Trophoblast cell (in vitro differentiated cells and primary cell): ENCODE measurements at regions not wholly inside any gene's neighbourhood (a gene's known extent, or its start where the extent isn't known, plus 50 kb on each side); places are given as distances from the start of the nearest gene placed in this dataset.

Source experiments
- DNase-seq, 2 donors: peaks; one replicate each; pipeline ENCODE4 v3.0.0-alpha.2; 2016
- H2AFZ ChIP-seq: 2 replicates; pipeline ENCODE4 v1.6.1; 2013; ENCODE audit warnings: low read length, moderate library complexity, mild to moderate bottlenecking; ENCODE audit not compliant: insufficient read depth, poor library complexity
- H2AK5ac ChIP-seq: 2 replicates; pipeline ENCODE4 v1.6.1; 2013; ENCODE audit warnings: mild to moderate bottlenecking, low read length
- H2BK120ac ChIP-seq: 2 replicates; pipeline ENCODE4 v1.6.1; 2013; ENCODE audit warnings: low read length, mild to moderate bottlenecking, moderate library complexity; ENCODE audit not compliant: insufficient read depth, poor library complexity
- H2BK12ac ChIP-seq: 2 replicates; pipeline ENCODE4 v1.6.1; 2013; ENCODE audit warnings: mild to moderate bottlenecking, low read length, moderate library complexity
- H2BK5ac ChIP-seq: 2 replicates; pipeline ENCODE4 v1.6.1; 2013; ENCODE audit warnings: low read length, low read depth, moderate library complexity, mild to moderate bottlenecking; ENCODE audit not compliant: poor library complexity
- H3K14ac ChIP-seq: 2 replicates; pipeline ENCODE4 v1.6.1; 2013; ENCODE audit warnings: mild to moderate bottlenecking, low read length
- H3K18ac ChIP-seq: 2 replicates; pipeline ENCODE4 v1.6.1; 2013; ENCODE audit warnings: mild to moderate bottlenecking, low read length
- H3K23ac ChIP-seq: 2 replicates; pipeline ENCODE4 v1.6.1; 2013; ENCODE audit warnings: low read length
- H3K27ac ChIP-seq: 2 replicates; pipeline ENCODE4 v1.5.1; 2013; ENCODE audit warnings: low read depth, mild to moderate bottlenecking, inconsistent platforms, low read length, moderate library complexity
- H3K27me3 ChIP-seq: 2 replicates; pipeline ENCODE4 v1.6.1; 2013; ENCODE audit warnings: inconsistent platforms, mild to moderate bottlenecking, low read length, moderate library complexity; ENCODE audit not compliant: insufficient read depth
- H3K36me3 ChIP-seq, 2 experiments: 1 replicate in 1 of 2; 2 replicates in 1 of 2; pipeline ENCODE4 v1.6.1; 2013; ENCODE audit warnings: low read length in 2 of 2, mild to moderate bottlenecking in 2 of 2, moderate library complexity in 1 of 2; ENCODE audit not compliant: insufficient read depth in 2 of 2, control insufficient read depth in 1 of 2
- H3K4ac ChIP-seq: 2 replicates; pipeline ENCODE4 v1.6.1; 2013; ENCODE audit warnings: low read depth, mild to moderate bottlenecking, low read length, moderate library complexity
- H3K4me1 ChIP-seq, 2 experiments: 1 replicate in 1 of 2; 2 replicates in 1 of 2; pipeline ENCODE4 v1.6.1; 2013; ENCODE audit warnings: low read length in 2 of 2, mild to moderate bottlenecking in 2 of 2, moderate library complexity in 1 of 2; ENCODE audit not compliant: insufficient read depth in 2 of 2, control insufficient read depth in 1 of 2
- H3K4me2 ChIP-seq: 2 replicates; pipeline ENCODE4 v1.6.1; 2013; ENCODE audit warnings: inconsistent platforms, mild to moderate bottlenecking, low read length, moderate library complexity
- H3K4me3 ChIP-seq: 2 replicates; pipeline ENCODE4 v1.5.1; 2013; ENCODE audit warnings: mild to moderate bottlenecking, low read depth, low read length, inconsistent platforms
- H3K79me1 ChIP-seq: one replicate; pipeline ENCODE4 v1.6.1; 2013; ENCODE audit warnings: low read length
- H3K79me2 ChIP-seq: 2 replicates; pipeline ENCODE4 v1.6.1; 2013; ENCODE audit warnings: low read length, mild to moderate bottlenecking; ENCODE audit not compliant: control insufficient read depth, insufficient read depth, poor library complexity
- H3K9ac ChIP-seq: 2 replicates; pipeline ENCODE4 v1.6.1; 2013; ENCODE audit warnings: mild to moderate bottlenecking, low read length
- H3K9me3 ChIP-seq: 2 replicates; pipeline ENCODE4 v1.6.1; 2013; ENCODE audit warnings: low read depth, mild to moderate bottlenecking, control low read depth, inconsistent platforms, low read length; ENCODE audit not compliant: insufficient read depth
- H4K12ac ChIP-seq: 2 replicates; pipeline ENCODE4 v1.6.1; 2013; ENCODE audit warnings: low read depth, mild to moderate bottlenecking, low read length, moderate library complexity
- H4K8ac ChIP-seq: 2 replicates; pipeline ENCODE4 v1.6.1; 2013; ENCODE audit warnings: low read depth, mild to moderate bottlenecking, low read length, moderate library complexity
- H4K91ac ChIP-seq: one replicate; pipeline ENCODE4 v1.6.1; 2013; ENCODE audit warnings: low read depth, mild to moderate bottlenecking, low read length, moderate library complexity
- WGBS: extraction: QIAGEN DNeasy Blood & Tissue Kit; methylation state at CpG from one replicate; pipeline ENCODE4 v1.1.7; 2013; ENCODE audit warnings: missing lambda C conversion rate; ENCODE audit not compliant: insufficient read length, insufficient coverage; ENCODE audit errors: extremely low coverage; 5-methylcytosine and 5-hydroxymethylcytosine counted together

- no peak overlapping the region for H4K8ac ChIP-seq
- H3K36me3 ChIP-seq: no peaks in the 10 kb centered on the region
- H3K9ac ChIP-seq: no peak overlapping the region
- H4K12ac ChIP-seq: no peak overlapping the region
- H3K9me3 ChIP-seq: no peaks in the 10 kb centered on the region
- DNase-seq: peak in 1 of 2 donors; percentile 9
- H3K4me2 ChIP-seq: no peak overlapping the region
- H3K18ac ChIP-seq: no peak overlapping the region
- no peaks in the 10 kb centered on the region for H3K4me1 ChIP-seq
- no peaks in the 10 kb centered on the region for H3K79me2 ChIP-seq
- H3K23ac ChIP-seq: no peak overlapping the region
- no peak overlapping the region for H2BK120ac ChIP-seq
- H2BK12ac ChIP-seq: no peak overlapping the region
- H3K79me1 ChIP-seq: no peaks in the 10 kb centered on the region
- no peak overlapping the region for H3K4ac ChIP-seq
- H3K27ac ChIP-seq: no peak overlapping the region
- no CpG with 5 or more reads among the region's 19 CpGs for WGBS
- H2AFZ ChIP-seq: no peak overlapping the region
- no peak overlapping the region for H2BK5ac ChIP-seq
- H2AK5ac ChIP-seq: no peak overlapping the region
- no peak overlapping the region for H4K91ac ChIP-seq
- peaks cover 8% of the 10 kb centered on the region for H3K27me3 ChIP-seq
- H3K14ac ChIP-seq: no peak overlapping the region
- H3K4me3 ChIP-seq: no peak overlapping the region
Observed at GRCh38 chr3:69536306-69537020, 150.6 kb upstream of the FRMD4B start.

- no peak overlapping the region for H2BK12ac ChIP-seq
- H3K4me1 ChIP-seq: no peaks in the 10 kb centered on the region
- H3K9ac ChIP-seq: no peak overlapping the region
- no peak overlapping the region for H2AK5ac ChIP-seq
- no peak overlapping the region for H4K8ac ChIP-seq
- no peak overlapping the region for H4K12ac ChIP-seq
- H3K79me1 ChIP-seq: no peaks in the 10 kb centered on the region
- H2BK5ac ChIP-seq: no peak overlapping the region
- H3K4me2 ChIP-seq: no peak overlapping the region
- H2BK120ac ChIP-seq: no peak overlapping the region
- no peak overlapping the region for H4K91ac ChIP-seq
- no peaks in the 10 kb centered on the region for H3K36me3 ChIP-seq
- H3K14ac ChIP-seq: no peak overlapping the region
- no peak overlapping the region for H3K23ac ChIP-seq
- no peaks in the 10 kb centered on the region for H3K79me2 ChIP-seq
- H2AFZ ChIP-seq: no peak overlapping the region
- no peak overlapping the region for H3K4ac ChIP-seq
- H3K27me3 ChIP-seq: peaks cover under 1% of the 10 kb centered on the region
- no peak overlapping the region for H3K18ac ChIP-seq
- no peak for DNase-seq
- H3K27ac ChIP-seq: no peak overlapping the region
- no CpG with 5 or more reads among the region's 9 CpGs for WGBS
- no peaks in the 10 kb centered on the region for H3K9me3 ChIP-seq
- no peak overlapping the region for H3K4me3 ChIP-seq
Observed at GRCh38 chr3:69535613-69536012, 149.7 kb upstream of the FRMD4B start.

- Histone ChIP-seq H2BK5ac (no peak overlapping the region), H2AFZ (no peak overlapping the region)
Observed at GRCh38 chr3:69532547-69533224, 146.8 kb upstream of the FRMD4B start.

GRCh38 chr3:69531576-69532546 is 146.0 kb upstream of the FRMD4B start:
- no peaks in the 10 kb centered on the region for H3K4me1 ChIP-seq
- WGBS: no CpG with 5 or more reads among the region's 3 CpGs
- no peak overlapping the region for H3K18ac ChIP-seq
- no peak overlapping the region for H3K23ac ChIP-seq
- H3K36me3 ChIP-seq: no peaks in the 10 kb centered on the region
- H4K12ac ChIP-seq: no peak overlapping the region
- DNase-seq: no peak
- no peak overlapping the region for H3K14ac ChIP-seq
- H3K4me2 ChIP-seq: no peak overlapping the region
- H4K91ac ChIP-seq: no peak overlapping the region
- no peak overlapping the region for H3K27ac ChIP-seq
- no peak overlapping the region for H2AK5ac ChIP-seq
- no peaks in the 10 kb centered on the region for H3K9me3 ChIP-seq
- H3K4me3 ChIP-seq: no peak overlapping the region
- no peak overlapping the region for H3K9ac ChIP-seq
- H2BK120ac ChIP-seq: no peak overlapping the region
- no peaks in the 10 kb centered on the region for H3K79me2 ChIP-seq
- no peaks in the 10 kb centered on the region for H3K27me3 ChIP-seq
- H3K79me1 ChIP-seq: no peaks in the 10 kb centered on the region
- no peak overlapping the region for H4K8ac ChIP-seq
- no peak overlapping the region for H3K4ac ChIP-seq
- no peak overlapping the region for H2AFZ ChIP-seq
- no peak overlapping the region for H2BK12ac ChIP-seq
- H2BK5ac ChIP-seq: no peak overlapping the region

More at GRCh38 chr3:69532547-69533224, 146.8 kb upstream of the FRMD4B start:
- H3K79me2 ChIP-seq: no peaks in the 10 kb centered on the region
- H3K14ac ChIP-seq: no peak overlapping the region
- H2AK5ac ChIP-seq: no peak overlapping the region
- H3K27ac ChIP-seq: no peak overlapping the region
- H3K18ac ChIP-seq: no peak overlapping the region
- no peaks in the 10 kb centered on the region for H3K27me3 ChIP-seq
- H3K9ac ChIP-seq: no peak overlapping the region
- H3K4me2 ChIP-seq: no peak overlapping the region
- H3K9me3 ChIP-seq: no peaks in the 10 kb centered on the region
- H3K4me1 ChIP-seq: no peaks in the 10 kb centered on the region
- H2BK12ac ChIP-seq: no peak overlapping the region
- WGBS: no CpG with 5 or more reads among the region's 5 CpGs
- no peak overlapping the region for H3K23ac ChIP-seq
- no peak overlapping the region for H3K4me3 ChIP-seq
- H3K4ac ChIP-seq: no peak overlapping the region
- no peak overlapping the region for H2BK120ac ChIP-seq
- no peak overlapping the region for H4K12ac ChIP-seq
- no peaks in the 10 kb centered on the region for H3K36me3 ChIP-seq
- DNase-seq: no peak
- no peaks in the 10 kb centered on the region for H3K79me1 ChIP-seq
- no peak overlapping the region for H4K8ac ChIP-seq
- no peak overlapping the region for H4K91ac ChIP-seq
